ENCODE measurements at regions not wholly inside any gene's neighbourhood (a gene's known extent, or its start where the extent isn't known, plus 50 kb on each side); places are given as distances from the start of the nearest gene placed in this dataset.

DNA sequence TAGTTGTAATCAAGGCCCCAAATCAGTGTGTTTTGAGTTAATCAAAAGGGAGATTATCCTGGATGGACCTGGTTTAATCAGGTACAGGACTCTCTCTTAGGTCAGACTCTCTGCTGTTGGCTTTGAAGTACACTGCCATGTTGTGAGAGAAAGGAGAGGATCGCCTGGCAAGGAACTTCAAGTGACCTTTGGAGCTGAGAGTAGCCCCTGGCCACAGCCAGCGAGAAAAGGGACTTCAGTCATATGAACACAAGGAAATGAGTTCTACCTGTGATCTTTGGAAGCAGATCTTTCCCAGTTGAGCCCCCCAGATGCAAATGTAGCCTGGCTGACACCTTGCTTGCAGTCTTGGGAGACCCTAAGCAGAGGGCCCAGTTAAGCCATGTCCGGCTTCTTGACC is 68.3 kb upstream of the CPM start:
- H3K27ac ChIP-seq (ENCODE audit: poor library complexity, severe bottlenecking) = no peak overlapping the region

DNA sequence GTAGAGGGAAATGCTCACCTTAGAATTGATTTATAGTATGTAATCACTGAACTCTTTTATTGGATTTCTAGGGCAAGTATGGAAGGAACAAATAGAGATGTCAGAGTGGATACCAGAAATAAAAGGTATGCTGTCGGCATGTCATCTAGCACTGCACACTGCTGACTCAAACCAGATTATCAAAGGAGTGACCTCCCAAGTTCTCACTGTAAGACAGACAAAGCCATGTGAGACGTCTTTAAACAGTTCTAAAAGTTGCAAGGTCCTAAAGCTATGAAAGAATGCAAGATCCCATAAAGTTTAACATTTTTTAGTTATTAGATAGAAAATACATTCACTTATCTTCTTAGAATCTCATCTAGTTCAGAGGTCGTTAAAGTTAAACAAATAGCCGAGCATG is 70.0 kb upstream of the CPM start:
- Histone ChIP-seq H3K36me3 (ENCODE audit: low read depth) (no peaks in the 10 kb centered on the region), H3K4me3 (ENCODE audit: severe bottlenecking) (no peak overlapping the region), H3K9me3 (ENCODE audit: severe bottlenecking) (no peaks in the 10 kb centered on the region), H3K4me1 (ENCODE audit: insufficient read depth, poor library complexity, severe bottlenecking) (peaks cover 10% of the 10 kb centered on the region), H3K27me3 (ENCODE audit: insufficient read depth, poor library complexity, severe bottlenecking) (no peaks in the 10 kb centered on the region), H3K27ac (ENCODE audit: poor library complexity, severe bottlenecking) (no peak overlapping the region)
- DNase-seq (ENCODE audit: low spot score) (no peak), ATAC-seq (ENCODE audit: low read depth) (no peak)
- TF ChIP-seq, protein P1, sequence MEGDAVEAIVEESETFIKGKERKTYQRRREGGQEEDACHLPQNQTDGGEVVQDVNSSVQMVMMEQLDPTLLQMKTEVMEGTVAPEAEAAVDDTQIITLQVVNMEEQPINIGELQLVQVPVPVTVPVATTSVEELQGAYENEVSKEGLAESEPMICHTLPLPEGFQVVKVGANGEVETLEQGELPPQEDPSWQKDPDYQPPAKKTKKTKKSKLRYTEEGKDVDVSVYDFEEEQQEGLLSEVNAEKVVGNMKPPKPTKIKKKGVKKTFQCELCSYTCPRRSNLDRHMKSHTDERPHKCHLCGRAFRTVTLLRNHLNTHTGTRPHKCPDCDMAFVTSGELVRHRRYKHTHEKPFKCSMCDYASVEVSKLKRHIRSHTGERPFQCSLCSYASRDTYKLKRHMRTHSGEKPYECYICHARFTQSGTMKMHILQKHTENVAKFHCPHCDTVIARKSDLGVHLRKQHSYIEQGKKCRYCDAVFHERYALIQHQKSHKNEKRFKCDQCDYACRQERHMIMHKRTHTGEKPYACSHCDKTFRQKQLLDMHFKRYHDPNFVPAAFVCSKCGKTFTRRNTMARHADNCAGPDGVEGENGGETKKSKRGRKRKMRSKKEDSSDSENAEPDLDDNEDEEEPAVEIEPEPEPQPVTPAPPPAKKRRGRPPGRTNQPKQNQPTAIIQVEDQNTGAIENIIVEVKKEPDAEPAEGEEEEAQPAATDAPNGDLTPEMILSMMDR (IDR thresholded peaks at IDR 0.05; ENCODE audit: poor library complexity, severe bottlenecking) = no peak

More for the DNA sequence above, 68.3 kb upstream of the CPM start:
- H3K36me3 ChIP-seq (ENCODE audit: low read depth) = no peaks in the 10 kb centered on the region
- no peaks in the 10 kb centered on the region for H3K4me1 ChIP-seq (ENCODE audit: insufficient read depth, poor library complexity, severe bottlenecking)
- DNase-seq (ENCODE audit: low spot score) (no peak), ATAC-seq (ENCODE audit: low read depth) (no peak)
- H3K9me3 ChIP-seq (ENCODE audit: severe bottlenecking) = no peaks in the 10 kb centered on the region
- H3K27me3 ChIP-seq (ENCODE audit: insufficient read depth, poor library complexity, severe bottlenecking) = no peaks in the 10 kb centered on the region
- TF ChIP-seq, protein P1 (IDR thresholded peaks at IDR 0.05; ENCODE audit: poor library complexity, severe bottlenecking) = no peak
- no peak overlapping the region for H3K4me3 ChIP-seq (ENCODE audit: severe bottlenecking)

DNA sequence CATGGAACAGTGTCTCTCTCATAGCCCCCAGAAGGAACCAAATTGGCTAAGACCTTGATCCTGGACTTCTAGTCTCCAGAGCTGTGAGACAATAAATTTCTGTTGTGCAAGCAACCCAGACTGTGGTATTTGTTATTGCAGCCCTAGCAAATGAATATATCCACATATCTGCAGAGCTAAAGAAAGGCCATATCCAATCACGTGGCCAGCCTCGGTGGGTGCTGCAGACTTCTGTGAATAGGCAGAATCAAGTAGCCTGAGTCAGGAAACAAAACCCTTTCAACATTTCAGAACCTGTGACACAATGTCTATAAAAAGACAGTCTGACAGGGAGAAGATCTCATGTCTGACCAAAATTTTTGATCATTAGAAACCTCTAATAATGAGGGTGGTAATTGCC is 71.0 kb upstream of the CPM start:
- TF ChIP-seq, protein P1 (IDR thresholded peaks at IDR 0.05; ENCODE audit: poor library complexity, severe bottlenecking) = no peak
- ATAC-seq (ENCODE audit: low read depth) (no peak), DNase-seq (ENCODE audit: low spot score) (no peak)
- Histone ChIP-seq H3K4me3 (ENCODE audit: severe bottlenecking) (no peak overlapping the region), H3K36me3 (ENCODE audit: low read depth) (no peaks in the 10 kb centered on the region), H3K4me1 (ENCODE audit: insufficient read depth, poor library complexity, severe bottlenecking) (peaks cover 20% of the 10 kb centered on the region), H3K27ac (ENCODE audit: poor library complexity, severe bottlenecking) (no peak overlapping the region), H3K9me3 (ENCODE audit: severe bottlenecking) (no peaks in the 10 kb centered on the region), H3K27me3 (ENCODE audit: insufficient read depth, poor library complexity, severe bottlenecking) (no peaks in the 10 kb centered on the region)

DNA sequence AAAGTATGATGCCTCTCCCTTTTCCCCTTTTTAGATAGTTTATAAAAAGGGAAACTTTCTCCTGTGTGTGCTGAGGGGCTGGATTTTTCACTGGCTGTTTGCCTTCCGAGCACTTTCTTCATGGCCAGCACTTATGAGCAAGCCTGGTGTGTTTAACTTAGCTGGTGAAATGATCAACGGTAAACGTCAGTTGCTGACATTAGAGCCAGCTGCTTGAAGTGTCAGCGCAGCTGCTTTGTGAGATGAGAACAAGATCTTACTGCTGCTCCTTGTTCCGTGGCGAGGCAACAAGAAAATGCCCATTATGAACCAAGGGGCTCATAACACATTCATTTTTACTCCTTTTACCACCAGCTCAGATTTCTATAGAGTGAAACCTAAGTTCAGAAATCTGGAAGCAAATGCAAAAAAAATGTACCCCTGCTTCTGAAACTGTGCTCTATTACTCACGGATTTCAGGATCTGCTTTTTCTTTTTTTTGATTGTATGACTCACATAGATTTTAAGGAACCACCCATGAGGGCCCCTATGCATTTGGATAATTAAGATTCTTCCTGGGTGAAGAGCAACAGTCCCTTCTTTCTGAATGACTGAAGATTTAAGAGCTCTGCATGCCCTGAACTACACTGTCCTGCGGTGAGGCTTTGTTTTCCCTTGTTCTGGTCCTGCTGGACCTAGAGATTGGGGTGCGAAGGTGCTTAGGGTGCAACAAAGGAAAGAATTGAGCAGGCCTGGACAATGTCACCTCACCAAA is 74.3 kb upstream of the CPM start:
- peaks cover 23% of the 10 kb centered on the region for H3K4me1 ChIP-seq (ENCODE audit: insufficient read depth, poor library complexity, severe bottlenecking)
- ATAC-seq (ENCODE audit: low read depth) = peak; percentile 58
- TF ChIP-seq, protein P1 (IDR thresholded peaks at IDR 0.05; ENCODE audit: poor library complexity, severe bottlenecking) = no peak
- no peak overlapping the region for H3K4me3 ChIP-seq (ENCODE audit: severe bottlenecking)
- peak overlapping the region; percentile 81 for H3K27ac ChIP-seq (ENCODE audit: poor library complexity, severe bottlenecking)
- H3K9me3 ChIP-seq (ENCODE audit: severe bottlenecking) = no peaks in the 10 kb centered on the region
- no peak for DNase-seq (ENCODE audit: low spot score)
- H3K27me3 ChIP-seq (ENCODE audit: insufficient read depth, poor library complexity, severe bottlenecking) = no peaks in the 10 kb centered on the region
- H3K36me3 ChIP-seq (ENCODE audit: low read depth) = no peaks in the 10 kb centered on the region

DNA sequence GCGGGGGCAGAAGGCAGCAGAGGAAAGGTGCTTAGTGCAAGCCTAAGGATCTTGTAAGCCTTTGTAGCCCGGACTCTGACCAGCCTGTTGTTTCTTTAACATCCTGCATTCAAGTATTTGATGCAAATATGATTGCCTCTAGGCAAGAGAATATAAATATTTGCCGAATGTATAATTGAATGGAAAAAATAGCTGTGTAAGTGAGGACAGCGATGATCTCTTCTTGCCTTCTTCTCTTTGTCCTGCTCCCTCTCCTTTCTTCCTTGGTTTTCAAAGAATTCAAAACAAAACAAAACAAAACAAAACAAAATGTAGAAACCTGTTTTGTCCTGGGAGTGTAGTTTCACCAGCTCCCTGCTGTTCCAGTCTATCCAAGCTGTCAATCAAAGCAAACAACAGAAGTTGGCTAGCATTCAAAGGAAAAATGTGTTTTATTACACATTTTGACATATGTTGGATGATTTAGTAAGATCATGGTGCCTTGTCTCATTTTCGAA is 74.9 kb upstream of the CPM start:
- H3K27me3 ChIP-seq (ENCODE audit: insufficient read depth, poor library complexity, severe bottlenecking) = no peaks in the 10 kb centered on the region
- DNase-seq (ENCODE audit: low spot score) = no peak
- H3K4me3 ChIP-seq (ENCODE audit: severe bottlenecking) = no peak overlapping the region
- TF ChIP-seq, protein P1 (IDR thresholded peaks at IDR 0.05; ENCODE audit: poor library complexity, severe bottlenecking) = no peak
- H3K36me3 ChIP-seq (ENCODE audit: low read depth) = no peaks in the 10 kb centered on the region
- H3K4me1 ChIP-seq (ENCODE audit: insufficient read depth, poor library complexity, severe bottlenecking) = peaks cover 23% of the 10 kb centered on the region
- no peaks in the 10 kb centered on the region for H3K9me3 ChIP-seq (ENCODE audit: severe bottlenecking)
- peak; percentile 35; the same call in 2 of the 3 replicates for ATAC-seq (ENCODE audit: low read depth)
- H3K27ac ChIP-seq (ENCODE audit: poor library complexity, severe bottlenecking) = peak overlapping the region; percentile 81

All from RWPE2 (cell line).